A549 (cell line): ENCODE measurements at regions not wholly inside any gene's neighbourhood (a gene's known extent, or its start where the extent isn't known, plus 50 kb on each side); places are given as distances from the start of the nearest gene placed in this dataset.

Source experiments
- BCL3 ChIP-seq: fragments of >200 bp; sonication (Bioruptor Twin); formaldehyde crosslinking; IDR thresholded peaks from 3 replicates; pipeline ENCODE4 v1.6.1; 2016
- EP300 ChIP-seq, 2 experiments: fragments of >200 bp; sonication (Bioruptor Twin); formaldehyde crosslinking; IDR thresholded peaks; 2 replicates in 1 of 2; 3 replicates in 1 of 2; pipeline ENCODE4 v1.6.1; 2016 to 2017
- KDM1A ChIP-seq: fragments of 200-600 bp; sonication (generic); IDR thresholded peaks from 2 replicates; pipeline ENCODE4 v1.6.1; 2016; ENCODE audit warnings: low read depth, mild to moderate bottlenecking
- MAFK ChIP-seq: fragments of 450-650 bp; IDR thresholded peaks from 2 replicates; pipeline ENCODE4 v1.6.1; 2014; ENCODE audit not compliant: partially characterized antibody
- MAX ChIP-seq: IDR thresholded peaks from 2 replicates; pipeline ENCODE4 v1.6.1; 2012
- MAZ ChIP-seq: fragments of 150-350 bp; IDR thresholded peaks from 2 replicates; pipeline ENCODE4 v1.6.1; 2014; ENCODE audit warnings: antibody characterized with exemption, low read depth, low read length, borderline replicate concordance
- POLR2A ChIP-seq: IDR thresholded peaks from 2 replicates; pipeline ENCODE4 v1.6.1; 2012; ENCODE audit warnings: mild to moderate bottlenecking, low read length
- RAD21 ChIP-seq, 2 experiments: fragments of >200 bp in 1 of 2; sonication (Bioruptor Twin) in 1 of 2; formaldehyde crosslinking in 1 of 2; IDR thresholded peaks in 1 of 2; conservative IDR thresholded peaks in 1 of 2; 2 replicates in 1 of 2; 3 replicates in 1 of 2; pipeline ENCODE4 v1.6.1; 2012 to 2018; ENCODE audit warnings: inconsistent platforms in 1 of 2
- TP53 ChIP-seq: fragments of 250-450 bp; sonication (Bioruptor Pico); IDR thresholded peaks from 2 replicates; pipeline ENCODE4 v1.5.0; 2021; ENCODE audit warnings: mild to moderate bottlenecking, moderate library complexity
- ZC3H11A ChIP-seq: fragments of 450-650 bp; IDR thresholded peaks from 2 replicates; pipeline ENCODE4 v1.6.1; 2014; ENCODE audit warnings: antibody characterized with exemption, mild to moderate bottlenecking
- ZFP36 ChIP-seq: fragments of 450-650 bp; IDR thresholded peaks from 2 replicates; pipeline ENCODE4 v1.6.1; 2014; ENCODE audit warnings: borderline replicate concordance; ENCODE audit not compliant: partially characterized antibody
- TF ChIP-seq, protein P1 (sequence below): fragments of >200 bp; sonication (Bioruptor Twin); formaldehyde crosslinking; IDR thresholded peaks from 3 replicates; pipeline ENCODE4 v1.5.1; 2016

DNA sequence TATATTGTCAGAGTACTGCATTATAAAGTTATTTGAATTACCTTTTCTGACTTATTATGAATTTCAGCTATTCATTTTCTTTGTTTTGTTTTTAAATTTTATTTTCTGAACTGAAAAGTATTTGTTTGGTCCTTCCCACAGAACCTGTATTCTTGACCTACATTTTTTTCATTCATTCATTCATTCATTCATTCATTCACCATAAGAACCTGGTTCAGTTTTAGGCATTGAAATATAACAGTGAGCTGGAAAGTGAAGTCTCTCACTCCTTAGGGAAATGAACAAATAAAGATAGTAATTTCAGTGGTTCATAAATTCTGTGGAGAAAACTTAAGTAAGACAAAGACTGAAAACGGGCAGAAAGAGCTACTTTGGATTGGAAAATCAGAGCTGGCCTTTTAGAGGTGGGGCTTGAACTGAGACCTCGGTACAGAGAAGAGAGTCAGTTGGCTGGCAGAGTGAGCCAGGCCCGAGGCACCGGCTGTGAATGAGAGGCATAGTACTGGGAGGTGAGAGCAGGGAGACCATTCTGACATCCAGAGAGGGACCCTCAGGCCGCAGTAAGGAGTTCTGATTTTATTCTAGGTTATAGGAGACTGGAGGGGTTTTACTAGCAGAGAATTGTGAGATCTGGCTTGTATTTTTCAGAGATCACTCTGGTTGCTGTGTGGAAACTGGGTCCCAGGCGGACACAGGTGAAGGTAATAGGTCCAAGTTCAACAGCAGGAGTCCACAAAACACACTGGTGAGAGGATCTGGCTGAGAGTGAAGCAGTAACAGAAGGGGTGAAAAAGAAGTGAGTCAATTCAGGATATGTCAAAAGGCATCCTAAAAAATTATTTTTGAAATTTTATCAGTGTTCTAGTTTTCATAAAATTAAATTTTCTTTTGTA lies 75.8 kb upstream of the FN1 start:
- TF ChIP-seq, protein P1, sequence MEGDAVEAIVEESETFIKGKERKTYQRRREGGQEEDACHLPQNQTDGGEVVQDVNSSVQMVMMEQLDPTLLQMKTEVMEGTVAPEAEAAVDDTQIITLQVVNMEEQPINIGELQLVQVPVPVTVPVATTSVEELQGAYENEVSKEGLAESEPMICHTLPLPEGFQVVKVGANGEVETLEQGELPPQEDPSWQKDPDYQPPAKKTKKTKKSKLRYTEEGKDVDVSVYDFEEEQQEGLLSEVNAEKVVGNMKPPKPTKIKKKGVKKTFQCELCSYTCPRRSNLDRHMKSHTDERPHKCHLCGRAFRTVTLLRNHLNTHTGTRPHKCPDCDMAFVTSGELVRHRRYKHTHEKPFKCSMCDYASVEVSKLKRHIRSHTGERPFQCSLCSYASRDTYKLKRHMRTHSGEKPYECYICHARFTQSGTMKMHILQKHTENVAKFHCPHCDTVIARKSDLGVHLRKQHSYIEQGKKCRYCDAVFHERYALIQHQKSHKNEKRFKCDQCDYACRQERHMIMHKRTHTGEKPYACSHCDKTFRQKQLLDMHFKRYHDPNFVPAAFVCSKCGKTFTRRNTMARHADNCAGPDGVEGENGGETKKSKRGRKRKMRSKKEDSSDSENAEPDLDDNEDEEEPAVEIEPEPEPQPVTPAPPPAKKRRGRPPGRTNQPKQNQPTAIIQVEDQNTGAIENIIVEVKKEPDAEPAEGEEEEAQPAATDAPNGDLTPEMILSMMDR = no peak
- TF ChIP-seq MAZ (no peak), KDM1A (no peak), TP53 (CRISPR knock-in tag) (no peak), BCL3 (no peak), POLR2A (no peak), ZFP36 (no peak), EP300 (IDR thresholded peaks at IDR 0.05) (no peak), MAX (no peak), RAD21 (conservative IDR thresholded peaks at IDR 0.05 in 1 of 2, IDR thresholded peaks at IDR 0.05 in 1 of 2) (no peak), ZC3H11A (no peak), MAFK (no peak)
